GM12878 (cell line): ENCODE measurements at regions not wholly inside any gene's neighbourhood (a gene's known extent, or its start where the extent isn't known, plus 50 kb on each side); places are given as distances from the start of the nearest gene placed in this dataset.

Source experiments
- ATAC-seq: fragments of 200-7000 bp; cut with Tn5 transposase; 3 replicates; pipeline ENCODE4 v1.9.1; 2020; ENCODE audit warnings: mild to moderate bottlenecking, moderate library complexity
- BruUV-seq: library from RNA; stranded (reverse); fragments of 400-500 nt; replicated peaks from 2 replicates; lab custom pipeline; 2021; lab: Mats Ljungman, UMichigan
- CTCF ChIA-PET: fragments of 300-600 bp; sonication (Branson Sonifier 250); formaldehyde crosslinking; extraction: SDS; loops from one replicate; lab custom pipeline; 2021; ENCODE audit warnings: inconsistent platforms; lab: Yijun Ruan, JAX
- POLR2A ChIA-PET: fragments of 350-600 bp; formaldehyde crosslinking; extraction: SDS; loops from one replicate; lab custom pipeline; 2021; ENCODE audit warnings: inconsistent platforms; lab: Charles Lee
- RAD21 ChIA-PET: fragments of 300-600 bp; sonication (Branson Sonifier 250); formaldehyde crosslinking; loops from one replicate; lab custom pipeline; 2023; ENCODE audit warnings: antibody characterized with exemption; ENCODE audit not compliant: unreplicated experiment; lab: Charles Lee
- SMC1A ChIA-PET: fragments of 300-600 bp; sonication (Branson Sonifier 250); formaldehyde crosslinking; loops from one replicate; lab custom pipeline; 2023; ENCODE audit not compliant: unreplicated experiment, uncharacterized antibody; lab: Charles Lee
- DNase-seq: peaks from one replicate; pipeline ENCODE4 v3.0.0-alpha.2; 2011; ENCODE audit warnings: low read depth, low spot score
- FAIRE-seq: peaks from 3 replicates; lab custom pipeline; 2011; peaks lifted over from hg19 to GRCh38; lab: Jason Lieb, UNC
- H2AFZ ChIP-seq: 2 replicates; pipeline ENCODE4 v1.6.0; 2011; ENCODE audit warnings: low read depth, low read length, control low read depth; ENCODE audit not compliant: control insufficient read depth
- H3K27ac ChIP-seq: 2 replicates; pipeline ENCODE4 v1.5.1; 2011; ENCODE audit warnings: control low read depth; ENCODE audit not compliant: control insufficient read depth, insufficient read depth
- H3K27me3 ChIP-seq, 2 experiments: replicated peaks in 1 of 2; 2 replicates each; pipeline versions ENCODE4 v1.6.0 to v1.6.1; 2011; ENCODE audit warnings: low read length in 1 of 2; ENCODE audit not compliant: control insufficient read depth in 2 of 2, insufficient read depth in 2 of 2
- H3K36me3 ChIP-seq, 2 experiments: 2 replicates each; pipeline ENCODE4 v1.5.1; 2011; ENCODE audit warnings: low read length in 1 of 2; ENCODE audit not compliant: control insufficient read depth in 2 of 2, insufficient read depth in 2 of 2
- H3K4me1 ChIP-seq: 2 replicates; pipeline ENCODE4 v1.6.1; 2011; ENCODE audit warnings: mild to moderate bottlenecking, low read length, moderate library complexity, mixed read lengths; ENCODE audit not compliant: control insufficient read depth, insufficient read depth
- H3K4me2 ChIP-seq: 2 replicates; pipeline ENCODE4 v1.6.0; 2011; ENCODE audit warnings: control low read depth; ENCODE audit not compliant: control insufficient read depth, insufficient read depth
- H3K4me3 ChIP-seq: fragments of 200-600 bp; sonication (generic); 2 replicates; pipeline ENCODE4 v1.5.1; 2016
- H3K79me2 ChIP-seq: 2 replicates; pipeline ENCODE4 v1.6.0; 2011; ENCODE audit warnings: low read length; ENCODE audit not compliant: control insufficient read depth, insufficient read depth
- H3K9ac ChIP-seq: 2 replicates; pipeline ENCODE4 v1.8.0; 2011; ENCODE audit warnings: low read length, control low read depth, mixed read lengths; ENCODE audit not compliant: control insufficient read depth, insufficient read depth
- H3K9me3 ChIP-seq: replicated peaks from 3 replicates; pipeline ENCODE4 v1.5.1; 2011; ENCODE audit warnings: mild to moderate bottlenecking, low read length; ENCODE audit not compliant: control insufficient read depth, insufficient read depth
- H4K20me1 ChIP-seq: 2 replicates; pipeline ENCODE4 v1.6.0; 2011; ENCODE audit not compliant: control insufficient read depth, insufficient read depth
- BMI1 ChIP-seq: fragments of 450-650 bp; IDR thresholded peaks from 2 replicates; pipeline ENCODE4 v1.6.1; 2016; ENCODE audit warnings: mild to moderate bottlenecking, moderate library complexity, borderline replicate concordance
- EED ChIP-seq: sonication (generic); IDR thresholded peaks from 2 replicates; pipeline ENCODE4 v1.6.1; 2016; ENCODE audit warnings: antibody characterized with exemption, low read depth
- GABPA ChIP-seq: IDR thresholded peaks from 2 replicates; pipeline ENCODE4 v1.6.1; 2014; ENCODE audit warnings: antibody characterized with exemption, low read depth, mild to moderate bottlenecking, inconsistent platforms
- HDGF ChIP-seq: fragments of 450-650 bp; IDR thresholded peaks from 2 replicates; pipeline ENCODE4 v1.6.1; 2016; ENCODE audit warnings: antibody characterized with exemption
- PAX8 ChIP-seq: fragments of 450-650 bp; IDR thresholded peaks from 2 replicates; pipeline ENCODE4 v1.6.1; 2017; ENCODE audit warnings: mild to moderate bottlenecking, moderate library complexity
- SREBF2 ChIP-seq: IDR thresholded peaks from 2 replicates; pipeline ENCODE4 v1.6.1; 2012; ENCODE audit warnings: mild to moderate bottlenecking, low read length
- SUZ12 ChIP-seq: fragments of 200-600 bp; sonication (generic); IDR thresholded peaks from one replicate; pipeline ENCODE4 v1.6.1; 2018; ENCODE audit warnings: antibody characterized with exemption, mild to moderate bottlenecking; ENCODE audit not compliant: unreplicated experiment
- TCF7 ChIP-seq: IDR thresholded peaks from 2 replicates; pipeline ENCODE4 v1.6.1; 2014; ENCODE audit warnings: antibody characterized with exemption, borderline replicate concordance
- ZNF217 ChIP-seq: fragments of 450-650 bp; IDR thresholded peaks from 2 replicates; pipeline ENCODE4 v1.6.1; 2017; ENCODE audit warnings: antibody characterized with exemption, mild to moderate bottlenecking
- ZNF24 ChIP-seq: fragments of 450-650 bp; IDR thresholded peaks from 2 replicates; pipeline ENCODE4 v1.6.1; 2017; ENCODE audit warnings: antibody characterized with exemption, mild to moderate bottlenecking
- WGBS: methylation state at CpG from one replicate; pipeline ENCODE4 v1.1.6; 2016; ENCODE audit warnings: low lambda C conversion rate; ENCODE audit not compliant: insufficient replicate concordance, insufficient coverage; ENCODE audit errors: missing lambda C conversion rate; 5-methylcytosine and 5-hydroxymethylcytosine counted together
- in situ Hi-C: fragments of 300-500 bp; cut with MboI; formaldehyde crosslinking; loops from 9 replicates; pipeline ENCODE4 v1.14.3; 2018; ENCODE audit warnings: mixed read lengths
- intact Hi-C: fragments of 100-400 bp; cut with micrococcal nuclease; formaldehyde crosslinking; loops from one replicate; pipeline ENCODE4 v1.14.2; 2022; ENCODE audit not compliant: unreplicated experiment
- TF ChIP-seq, protein P1 (sequence below): IDR thresholded peaks from 2 replicates; pipeline ENCODE4 v1.6.1; 2011; ENCODE audit warnings: borderline replicate concordance, low read depth, mild to moderate bottlenecking, moderate library complexity, low read length; ENCODE audit not compliant: insufficient read depth, poor library complexity, severe bottlenecking
- TF ChIP-seq, protein P2 (sequence below): IDR thresholded peaks from 2 replicates; pipeline ENCODE4 v1.6.1; 2011; ENCODE audit warnings: low read depth, mild to moderate bottlenecking, low read length, moderate library complexity, borderline replicate concordance; ENCODE audit errors: extremely low read depth
- TF ChIP-seq, protein P3 (sequence below): fragments of 450-650 bp; IDR thresholded peaks from 2 replicates; pipeline ENCODE4 v1.6.1; 2017; ENCODE audit warnings: low read depth, mild to moderate bottlenecking, moderate library complexity
- TF ChIP-seq, protein P4 (sequence below): fragments of 450-650 bp; formaldehyde crosslinking; IDR thresholded peaks from 2 replicates; pipeline ENCODE4 v1.4.0; 2022; ENCODE audit warnings: mild to moderate bottlenecking, moderate library complexity

DNA sequence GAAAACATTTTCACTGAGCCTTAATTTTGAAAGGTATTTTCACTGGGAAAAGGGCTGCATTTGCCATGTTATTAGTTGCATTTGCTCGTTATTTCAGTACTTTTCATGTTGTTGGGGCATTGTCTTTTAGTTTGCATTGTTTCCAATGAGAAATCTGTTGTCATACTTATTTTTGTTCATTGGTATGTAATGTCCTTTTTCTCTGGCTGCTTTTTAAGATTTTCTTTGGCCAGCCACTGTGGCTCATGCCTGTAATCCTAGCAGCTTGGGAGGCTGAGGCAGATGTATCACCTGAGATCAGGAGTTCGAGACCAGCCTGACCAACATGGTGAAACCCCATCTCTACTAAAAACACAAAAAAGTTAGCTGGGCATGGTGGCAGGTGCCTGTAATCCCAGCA, 379.9 kb downstream of the SAMD5 start (continued):
- TF ChIP-seq, protein P1, sequence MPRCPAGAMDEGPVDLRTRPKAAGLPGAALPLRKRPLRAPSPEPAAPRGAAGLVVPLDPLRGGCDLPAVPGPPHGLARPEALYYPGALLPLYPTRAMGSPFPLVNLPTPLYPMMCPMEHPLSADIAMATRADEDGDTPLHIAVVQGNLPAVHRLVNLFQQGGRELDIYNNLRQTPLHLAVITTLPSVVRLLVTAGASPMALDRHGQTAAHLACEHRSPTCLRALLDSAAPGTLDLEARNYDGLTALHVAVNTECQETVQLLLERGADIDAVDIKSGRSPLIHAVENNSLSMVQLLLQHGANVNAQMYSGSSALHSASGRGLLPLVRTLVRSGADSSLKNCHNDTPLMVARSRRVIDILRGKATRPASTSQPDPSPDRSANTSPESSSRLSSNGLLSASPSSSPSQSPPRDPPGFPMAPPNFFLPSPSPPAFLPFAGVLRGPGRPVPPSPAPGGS, result no peak
- TF ChIP-seq SREBF2, result no peak
- TF ChIP-seq TCF7, result no peak
- TF ChIP-seq, all 136 proteins: peak for 0

DNA sequence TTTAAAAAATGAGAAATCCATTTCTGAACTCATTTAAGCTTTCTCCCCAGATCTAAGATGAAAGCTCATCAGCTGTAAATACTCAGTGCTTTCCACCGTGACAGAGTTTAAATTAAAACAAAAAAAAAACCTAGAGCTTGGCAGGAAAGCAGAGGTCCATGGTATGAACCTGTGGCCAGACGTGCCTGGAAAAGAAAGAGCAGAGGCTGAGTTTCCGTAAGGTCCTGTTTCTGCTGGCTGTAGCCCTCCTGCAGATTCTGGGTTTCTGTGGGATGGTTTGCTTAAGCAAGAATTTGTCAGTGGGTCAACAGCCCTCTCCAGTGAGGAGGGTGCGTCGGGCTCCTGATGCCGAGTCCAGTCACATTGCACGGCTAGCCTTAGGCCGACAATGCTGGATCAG, 383.2 kb downstream of the SAMD5 start:
- no TSS peak for BruUV-seq
- no peaks in the 10 kb centered on the region for H3K9me3 ChIP-seq
- H3K4me1 ChIP-seq, result no peaks in the 10 kb centered on the region
- H4K20me1 ChIP-seq, result no peaks in the 10 kb centered on the region
- no peaks in the 10 kb centered on the region for H3K36me3 ChIP-seq
- FAIRE-seq (no peak), ATAC-seq (no peak), DNase-seq (no peak)
- CTCF ChIA-PET, result no interaction called here
- POLR2A ChIA-PET, result no interaction called here
- SMC1A ChIA-PET, result no interaction called here
- H3K9ac ChIP-seq, result no peak overlapping the region
- RAD21 ChIA-PET, result no interaction called here
- in situ Hi-C loops (no loop called here), intact Hi-C loops (no loop called here)
- no peaks in the 10 kb centered on the region for H3K79me2 ChIP-seq
- 45% methylated on average over 8 of the region's 8 CpGs for WGBS
- H3K27me3 ChIP-seq, result no peaks in the 10 kb centered on the region
- H3K27ac ChIP-seq, result no peak overlapping the region
- H2AFZ ChIP-seq, result no peak overlapping the region
- H3K4me3 ChIP-seq, result no peak overlapping the region
- H3K4me2 ChIP-seq, result no peak overlapping the region
- no peak for TF ChIP-seq BMI1
- TF ChIP-seq ZNF24, result no peak
- no peak for TF ChIP-seq EED
- TF ChIP-seq, protein P2, sequence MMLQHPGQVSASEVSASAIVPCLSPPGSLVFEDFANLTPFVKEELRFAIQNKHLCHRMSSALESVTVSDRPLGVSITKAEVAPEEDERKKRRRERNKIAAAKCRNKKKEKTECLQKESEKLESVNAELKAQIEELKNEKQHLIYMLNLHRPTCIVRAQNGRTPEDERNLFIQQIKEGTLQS, result no peak
- TF ChIP-seq ZNF217, result no peak
- TF ChIP-seq HDGF, result no peak
- no peak for TF ChIP-seq SUZ12
- TF ChIP-seq, protein P3, sequence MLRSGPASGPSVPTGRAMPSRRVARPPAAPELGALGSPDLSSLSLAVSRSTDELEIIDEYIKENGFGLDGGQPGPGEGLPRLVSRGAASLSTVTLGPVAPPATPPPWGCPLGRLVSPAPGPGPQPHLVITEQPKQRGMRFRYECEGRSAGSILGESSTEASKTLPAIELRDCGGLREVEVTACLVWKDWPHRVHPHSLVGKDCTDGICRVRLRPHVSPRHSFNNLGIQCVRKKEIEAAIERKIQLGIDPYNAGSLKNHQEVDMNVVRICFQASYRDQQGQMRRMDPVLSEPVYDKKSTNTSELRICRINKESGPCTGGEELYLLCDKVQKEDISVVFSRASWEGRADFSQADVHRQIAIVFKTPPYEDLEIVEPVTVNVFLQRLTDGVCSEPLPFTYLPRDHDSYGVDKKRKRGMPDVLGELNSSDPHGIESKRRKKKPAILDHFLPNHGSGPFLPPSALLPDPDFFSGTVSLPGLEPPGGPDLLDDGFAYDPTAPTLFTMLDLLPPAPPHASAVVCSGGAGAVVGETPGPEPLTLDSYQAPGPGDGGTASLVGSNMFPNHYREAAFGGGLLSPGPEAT, result no peak
- TF ChIP-seq PAX8, result no peak
- no peak for TF ChIP-seq GABPA
- TF ChIP-seq, protein P4, sequence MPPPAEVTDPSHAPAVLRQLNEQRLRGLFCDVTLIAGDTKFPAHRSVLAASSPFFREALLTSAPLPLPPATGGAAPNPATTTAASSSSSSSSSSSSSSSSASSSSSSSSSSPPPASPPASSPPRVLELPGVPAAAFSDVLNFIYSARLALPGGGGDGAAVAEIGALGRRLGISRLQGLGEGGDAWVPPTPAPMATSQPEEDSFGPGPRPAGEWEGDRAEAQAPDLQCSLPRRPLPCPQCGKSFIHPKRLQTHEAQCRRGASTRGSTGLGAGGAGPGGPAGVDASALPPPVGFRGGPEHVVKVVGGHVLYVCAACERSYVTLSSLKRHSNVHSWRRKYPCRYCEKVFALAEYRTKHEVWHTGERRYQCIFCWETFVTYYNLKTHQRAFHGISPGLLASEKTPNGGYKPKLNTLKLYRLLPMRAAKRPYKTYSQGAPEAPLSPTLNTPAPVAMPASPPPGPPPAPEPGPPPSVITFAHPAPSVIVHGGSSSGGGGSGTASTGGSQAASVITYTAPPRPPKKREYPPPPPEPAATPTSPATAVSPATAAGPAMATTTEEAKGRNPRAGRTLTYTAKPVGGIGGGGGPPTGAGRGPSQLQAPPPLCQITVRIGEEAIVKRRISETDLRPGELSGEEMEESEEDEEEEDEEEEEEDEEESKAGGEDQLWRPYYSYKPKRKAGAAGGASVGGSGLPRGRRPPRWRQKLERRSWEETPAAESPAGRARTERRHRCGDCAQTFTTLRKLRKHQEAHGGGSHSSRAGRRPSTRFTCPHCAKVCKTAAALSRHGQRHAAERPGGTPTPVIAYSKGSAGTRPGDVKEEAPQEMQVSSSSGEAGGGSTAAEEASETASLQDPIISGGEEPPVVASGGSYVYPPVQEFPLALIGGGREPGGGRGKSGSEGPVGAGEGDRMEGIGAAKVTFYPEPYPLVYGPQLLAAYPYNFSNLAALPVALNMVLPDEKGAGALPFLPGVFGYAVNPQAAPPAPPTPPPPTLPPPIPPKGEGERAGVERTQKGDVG (CRISPR knock-in tag), result no peak
